Hepatocyte (in vitro differentiated cells): ENCODE measurements at regions not wholly inside any gene's neighbourhood (a gene's known extent, or its start where the extent isn't known, plus 50 kb on each side); places are given as distances from the start of the nearest gene placed in this dataset.
"Not testable (repeated sequence)": the region's sequence is repeated elsewhere in the genome, so short reads cannot be mapped to it uniquely, and the experiment has no call there.

ENCODE experiments used
- DNase-seq: peaks from one replicate; pipeline ENCODE4 v3.0.0-alpha.2; 2016; ENCODE audit warnings: low spot score
- H2AFZ ChIP-seq: fragments of 200-600 bp; sonication (generic); 2 replicates; pipeline ENCODE4 v1.6.0; 2016; ENCODE audit warnings: antibody characterized with exemption, mild to moderate bottlenecking
- H3K27ac ChIP-seq: fragments of 200-600 bp; sonication (generic); 2 replicates; pipeline ENCODE4 v1.5.1; 2016; ENCODE audit warnings: mild to moderate bottlenecking
- H3K27me3 ChIP-seq: fragments of 200-600 bp; sonication (generic); 2 replicates; pipeline ENCODE4 v1.6.1; 2016
- H3K36me3 ChIP-seq: fragments of 200-600 bp; sonication (generic); replicated peaks from 2 replicates; pipeline ENCODE4 v1.5.1; 2016; ENCODE audit warnings: low read depth; ENCODE audit not compliant: insufficient read depth
- H3K4me1 ChIP-seq: fragments of 200-600 bp; sonication (generic); 2 replicates; pipeline ENCODE4 v1.5.1; 2016; ENCODE audit warnings: mild to moderate bottlenecking, moderate library complexity; ENCODE audit not compliant: insufficient read depth
- H3K4me2 ChIP-seq: fragments of 200-600 bp; sonication (generic); 2 replicates; pipeline ENCODE4 v1.6.0; 2016
- H3K4me3 ChIP-seq: fragments of 200-600 bp; sonication (generic); 2 replicates; pipeline ENCODE4 v1.5.1; 2016; ENCODE audit warnings: mild to moderate bottlenecking
- H3K79me2 ChIP-seq: fragments of 200-600 bp; sonication (generic); 2 replicates; pipeline ENCODE4 v1.6.0; 2017; ENCODE audit warnings: mild to moderate bottlenecking
- H3K9me2 ChIP-seq: fragments of 200-600 bp; sonication (generic); replicated peaks from 2 replicates; pipeline ENCODE4 v1.6.0; 2017; ENCODE audit warnings: mild to moderate bottlenecking; ENCODE audit not compliant: insufficient read depth
- H3K9me3 ChIP-seq: fragments of 200-600 bp; sonication (generic); 2 replicates; pipeline ENCODE4 v1.5.1; 2016; ENCODE audit warnings: low read depth, mild to moderate bottlenecking
- H4K20me1 ChIP-seq: fragments of 200-600 bp; sonication (generic); 2 replicates; pipeline ENCODE4 v1.6.0; 2016; ENCODE audit warnings: mild to moderate bottlenecking; ENCODE audit not compliant: insufficient read depth, poor library complexity, severe bottlenecking
- CTCF ChIP-seq: fragments of 200-600 bp; sonication (generic); IDR thresholded peaks from 2 replicates; pipeline ENCODE4 v1.5.1; 2016; ENCODE audit warnings: antibody characterized with exemption, mild to moderate bottlenecking; ENCODE audit not compliant: poor library complexity
- EZH2 ChIP-seq: fragments of 200-600 bp; sonication (generic); IDR thresholded peaks from 2 replicates; pipeline ENCODE4 v1.6.1; 2016; ENCODE audit warnings: antibody characterized with exemption, mild to moderate bottlenecking, borderline replicate concordance
- EZH2phosphoT487 ChIP-seq: fragments of 200-600 bp; sonication (generic); IDR thresholded peaks from one replicate; pipeline ENCODE4 v1.6.1; 2018; ENCODE audit warnings: antibody characterized with exemption, mild to moderate bottlenecking, low read depth, moderate library complexity; ENCODE audit not compliant: unreplicated experiment, severe bottlenecking
- WGBS: methylation state at CpG from one replicate; pipeline ENCODE4 v1.1.6; 2016; ENCODE audit warnings: low lambda C conversion rate; ENCODE audit errors: missing lambda C conversion rate; 5-methylcytosine and 5-hydroxymethylcytosine counted together

DNA sequence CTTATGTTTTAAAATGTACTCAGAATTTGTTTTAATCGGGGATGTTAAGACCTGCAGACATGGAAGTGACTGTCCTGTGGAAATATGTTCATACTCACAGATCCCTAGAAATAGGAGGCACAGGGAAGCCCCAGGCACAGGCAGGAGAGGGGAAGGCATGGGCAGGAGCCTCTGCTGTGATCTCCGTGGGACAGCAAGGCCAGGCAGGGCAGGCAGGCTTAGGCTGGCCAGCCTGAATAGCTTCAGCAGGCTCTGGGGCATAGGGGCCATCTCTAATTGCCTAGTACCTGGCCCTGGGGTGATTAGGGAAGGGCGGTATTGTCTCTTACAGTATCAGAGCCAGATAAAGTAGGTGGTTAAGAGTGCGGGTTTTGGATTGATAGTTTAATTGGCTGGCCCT lies 59.8 kb upstream of the PLEKHG4B start:
- TF ChIP-seq EZH2 (no peak), CTCF (no peak), EZH2phosphoT487 (no peak)
- no peaks in the 10 kb centered on the region for H3K4me1 ChIP-seq
- no peaks in the 10 kb centered on the region for H3K36me3 ChIP-seq
- H4K20me1 ChIP-seq: no peaks in the 10 kb centered on the region
- H3K9me2 ChIP-seq: no peaks in the 10 kb centered on the region
- no peak overlapping the region for H3K4me2 ChIP-seq
- 63% methylated on average over 4 of the region's 4 CpGs for WGBS
- no peak overlapping the region for H2AFZ ChIP-seq
- no peak overlapping the region for H3K27ac ChIP-seq
- H3K79me2 ChIP-seq: no peaks in the 10 kb centered on the region
- H3K27me3 ChIP-seq: peaks cover 14% of the 10 kb centered on the region
- no peak overlapping the region for H3K4me3 ChIP-seq
- H3K9me3 ChIP-seq: no peaks in the 10 kb centered on the region
- DNase-seq: no peak

DNA sequence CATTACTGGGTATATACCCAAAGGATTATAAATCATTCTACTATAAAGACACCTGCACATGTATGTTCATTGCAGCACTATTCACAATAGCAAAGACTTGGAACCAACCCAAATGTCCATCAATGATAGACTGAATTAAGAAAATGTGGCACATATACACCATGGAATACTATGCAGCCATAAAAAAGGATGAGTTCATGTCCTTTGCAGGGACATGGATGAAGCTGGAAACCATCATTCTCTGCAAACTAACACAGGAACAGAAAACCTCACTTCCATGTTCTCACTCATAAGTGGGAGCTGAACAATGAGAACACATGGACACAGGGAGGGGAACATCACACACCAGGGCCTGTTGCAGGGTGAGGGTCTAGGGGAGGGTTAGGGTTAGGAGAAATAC lies 56.4 kb upstream of the PLEKHG4B start:
- H3K36me3 ChIP-seq, H3K27ac ChIP-seq, H3K9me2 ChIP-seq, H2AFZ ChIP-seq, H3K9me3 ChIP-seq, H4K20me1 ChIP-seq, H3K4me1 ChIP-seq, H3K4me3 ChIP-seq, H3K4me2 ChIP-seq, H3K79me2 ChIP-seq, DNase-seq: not testable (repeated sequence)
- H3K27me3 ChIP-seq: peaks cover 36% of the 10 kb centered on the region

DNA sequence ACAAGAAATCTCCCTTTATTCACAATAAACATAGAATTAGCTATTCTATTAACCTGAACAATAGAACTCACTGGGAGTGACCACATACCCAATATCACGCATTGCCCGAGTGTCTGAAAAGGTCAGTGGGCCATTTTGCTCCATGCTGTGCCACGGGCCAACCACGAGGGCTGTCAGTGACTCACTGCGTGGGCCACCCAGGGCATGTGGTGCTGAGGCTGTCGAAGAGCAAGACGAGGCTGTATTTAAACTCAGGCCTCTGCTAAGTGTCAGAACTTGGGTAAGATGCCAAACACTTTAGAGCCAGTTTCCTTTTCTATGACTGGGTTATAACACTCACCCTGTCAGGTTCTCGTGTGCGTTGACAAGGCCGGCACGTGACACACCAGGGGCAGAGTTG lies 54.8 kb upstream of the PLEKHG4B start:
- H3K27ac ChIP-seq, H3K4me3 ChIP-seq, H3K79me2 ChIP-seq, H3K4me2 ChIP-seq, H3K4me1 ChIP-seq, H2AFZ ChIP-seq, H3K9me3 ChIP-seq, DNase-seq, H3K9me2 ChIP-seq, H4K20me1 ChIP-seq, H3K36me3 ChIP-seq: not testable (repeated sequence)
- peaks cover 37% of the 10 kb centered on the region for H3K27me3 ChIP-seq
- WGBS: 76% methylated on average over 11 of the region's 11 CpGs

DNA sequence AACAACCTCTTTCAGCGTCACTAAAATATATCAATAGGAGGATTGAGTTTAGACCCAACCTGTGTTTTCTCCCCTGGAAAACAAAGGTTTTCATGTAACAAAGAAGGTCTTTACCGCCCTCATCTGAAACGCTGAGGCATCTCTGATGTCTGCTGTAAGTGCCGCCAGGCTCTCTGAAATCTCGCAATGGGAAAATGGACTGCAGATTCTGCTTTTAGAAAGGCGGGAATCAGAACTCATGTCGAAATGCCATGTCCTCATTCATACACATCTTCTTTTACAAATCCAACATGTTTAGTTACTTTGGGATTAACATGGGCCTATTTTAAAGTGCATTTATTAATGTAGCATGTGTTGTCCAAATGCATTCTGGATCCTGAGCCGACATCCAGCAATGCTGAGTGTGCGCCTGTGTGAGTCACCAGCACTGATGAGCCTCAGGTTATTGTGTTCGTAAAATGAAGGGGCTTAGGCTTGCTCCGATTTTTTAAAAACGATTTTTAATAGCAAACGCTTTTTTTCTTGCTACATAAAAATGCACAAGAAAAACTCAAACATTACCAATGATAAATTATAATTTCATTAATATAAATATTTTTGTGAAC lies 51.9 kb upstream of the PLEKHG4B start:
- no peaks in the 10 kb centered on the region for H3K79me2 ChIP-seq
- no peak for DNase-seq
- no peak overlapping the region for H2AFZ ChIP-seq
- TF ChIP-seq EZH2 (no peak), EZH2phosphoT487 (no peak), CTCF (no peak)
- no peak overlapping the region for H3K27ac ChIP-seq
- H4K20me1 ChIP-seq: no peaks in the 10 kb centered on the region
- no peaks in the 10 kb centered on the region for H3K9me3 ChIP-seq
- no peak overlapping the region for H3K4me2 ChIP-seq
- H3K4me3 ChIP-seq: no peak overlapping the region
- peaks cover 37% of the 10 kb centered on the region for H3K27me3 ChIP-seq
- H3K36me3 ChIP-seq: no peaks in the 10 kb centered on the region
- no peaks in the 10 kb centered on the region for H3K9me2 ChIP-seq
- no peaks in the 10 kb centered on the region for H3K4me1 ChIP-seq
- 69% methylated on average over 13 of the region's 13 CpGs for whole genome bisulfite sequencing
